IMR-90 (cell line): ENCODE measurements at regions not wholly inside any gene's neighbourhood (a gene's known extent, or its start where the extent isn't known, plus 50 kb on each side); places are given as distances from the start of the nearest gene placed in this dataset.

ENCODE experiments used
- ATAC-seq: fragments of 200-7000 bp; cut with Tn5 transposase; 2 replicates; pipeline ENCODE4 v1.9.1; 2020; ENCODE audit warnings: low read depth, mild to moderate bottlenecking, moderate library complexity
- BruUV-seq: library from RNA; stranded (reverse); fragments of 400-500 nt; replicated peaks from 2 replicates; lab custom pipeline; 2021; lab: Mats Ljungman, UMichigan
- CTCF ChIA-PET: fragments of 300-600 bp; formaldehyde crosslinking; extraction: SDS; loops from one replicate; lab custom pipeline; 2021; ENCODE audit warnings: antibody characterized with exemption; lab: Yijun Ruan, JAX
- POLR2A ChIA-PET: fragments of 300-600 bp; sonication (Branson Sonifier 250); formaldehyde crosslinking; loops from one replicate; lab custom pipeline; 2022; ENCODE audit warnings: antibody characterized with exemption; ENCODE audit not compliant: unreplicated experiment; lab: Charles Lee
- DNase-seq: peaks from one replicate; pipeline ENCODE4 v3.0.0; 2013
- H2AFZ ChIP-seq: replicated peaks from 2 replicates; pipeline ENCODE3; 2013; ENCODE audit warnings: low read length, mild to moderate bottlenecking; ENCODE audit not compliant: poor library complexity
- H2AK5ac ChIP-seq: 2 replicates; pipeline ENCODE4 v1.6.1; 2013; ENCODE audit warnings: low read depth, low read length, inconsistent platforms
- H2AK9ac ChIP-seq: replicated peaks from 2 replicates; pipeline ENCODE3; 2013; ENCODE audit warnings: mild to moderate bottlenecking, low read depth, low read length, moderate library complexity; ENCODE audit not compliant: poor library complexity
- H2BK120ac ChIP-seq: 2 replicates; pipeline ENCODE4 v1.6.1; 2013; ENCODE audit warnings: low read depth, low read length, inconsistent platforms
- H2BK15ac ChIP-seq: 3 replicates; pipeline ENCODE4 v1.6.1; 2013; ENCODE audit warnings: low read depth, low read length, inconsistent platforms
- H2BK20ac ChIP-seq: 2 replicates; pipeline ENCODE4 v1.6.1; 2013; ENCODE audit warnings: low read depth, mild to moderate bottlenecking, inconsistent platforms, low read length, moderate library complexity
- H2BK5ac ChIP-seq: 2 replicates; pipeline ENCODE4 v1.6.1; 2013; ENCODE audit warnings: mild to moderate bottlenecking, low read depth, low read length, inconsistent platforms; ENCODE audit not compliant: poor library complexity, severe bottlenecking
- H3K14ac ChIP-seq: replicated peaks from 2 replicates; pipeline ENCODE4 v1.6.1; 2013; ENCODE audit warnings: low read depth, low read length, inconsistent platforms
- H3K18ac ChIP-seq: 2 replicates; pipeline ENCODE4 v1.6.1; 2013; ENCODE audit warnings: low read depth, low read length, control low read depth
- H3K23ac ChIP-seq: 2 replicates; pipeline ENCODE4 v1.6.1; 2013; ENCODE audit warnings: low read depth, low read length, inconsistent platforms
- H3K27ac ChIP-seq: 2 replicates; pipeline ENCODE4 v1.5.1; 2013; ENCODE audit warnings: mild to moderate bottlenecking, control low read depth, low read length; ENCODE audit not compliant: insufficient read depth
- H3K27me3 ChIP-seq: 2 replicates; pipeline ENCODE4 v1.6.1; 2013; ENCODE audit warnings: low read length; ENCODE audit not compliant: control insufficient read depth, insufficient read depth
- H3K36me3 ChIP-seq: 2 replicates; pipeline ENCODE4 v1.6.1; 2013; ENCODE audit warnings: low read length, mixed read lengths; ENCODE audit not compliant: control insufficient read depth, insufficient read depth
- H3K4ac ChIP-seq: 2 replicates; pipeline ENCODE4 v1.6.1; 2013; ENCODE audit warnings: low read depth, low read length, inconsistent platforms
- H3K4me1 ChIP-seq: 2 replicates; pipeline ENCODE4 v1.6.1; 2013; ENCODE audit warnings: low read length, mixed read lengths; ENCODE audit not compliant: control insufficient read depth, insufficient read depth
- H3K4me2 ChIP-seq: 2 replicates; pipeline ENCODE4 v1.6.1; 2013; ENCODE audit warnings: low read depth, mild to moderate bottlenecking, control low read depth, low read length, moderate library complexity
- H3K4me3 ChIP-seq: 2 replicates; pipeline ENCODE4 v1.5.1; 2013; ENCODE audit warnings: low read depth, mild to moderate bottlenecking, control low read depth, low read length, moderate library complexity; ENCODE audit not compliant: insufficient read depth
- H3K56ac ChIP-seq: 2 replicates; pipeline ENCODE4 v1.6.1; 2013; ENCODE audit warnings: low read length, inconsistent platforms; ENCODE audit not compliant: insufficient read depth; ENCODE audit errors: extremely low read depth
- H3K79me1 ChIP-seq, 2 experiments: 2 replicates each; pipeline ENCODE4 v1.6.1; 2013; ENCODE audit warnings: low read length in 2 of 2, inconsistent platforms in 1 of 2, low read depth in 1 of 2
- H3K9ac ChIP-seq: 2 replicates; pipeline ENCODE4 v1.6.1; 2013; ENCODE audit warnings: low read depth, low read length, control low read depth
- H3K9me1 ChIP-seq: 2 replicates; pipeline ENCODE4 v1.6.1; 2013; ENCODE audit warnings: low read length, inconsistent platforms; ENCODE audit not compliant: insufficient read depth
- H3K9me3 ChIP-seq: 2 replicates; pipeline ENCODE4 v1.6.1; 2013; ENCODE audit warnings: low read length; ENCODE audit not compliant: control insufficient read depth, insufficient read depth
- H4K20me1 ChIP-seq: 2 replicates; pipeline ENCODE4 v1.6.1; 2013; ENCODE audit warnings: low read length, inconsistent platforms; ENCODE audit not compliant: insufficient read depth
- H4K5ac ChIP-seq: 2 replicates; pipeline ENCODE4 v1.6.1; 2013; ENCODE audit warnings: mild to moderate bottlenecking, low read depth, low read length, control low read depth
- H4K8ac ChIP-seq, 2 experiments: 2 replicates each; pipeline ENCODE4 v1.6.1; 2013; ENCODE audit warnings: low read depth in 2 of 2, low read length in 2 of 2, control low read depth in 1 of 2, inconsistent platforms in 1 of 2
- H4K91ac ChIP-seq: 2 replicates; pipeline ENCODE4 v1.6.1; 2013; ENCODE audit warnings: low read depth, low read length, inconsistent platforms; ENCODE audit not compliant: insufficient read depth
- BHLHE40 ChIP-seq: fragments of 150-350 bp; IDR thresholded peaks from 2 replicates; pipeline ENCODE4 v1.6.1; 2016; ENCODE audit warnings: mild to moderate bottlenecking, low read depth, low read length
- CEBPB ChIP-seq: IDR thresholded peaks from 2 replicates; pipeline ENCODE4 v1.6.1; 2012; ENCODE audit warnings: low read depth, low read length, improper control_type of control experiment
- CHD1 ChIP-seq: IDR thresholded peaks from 2 replicates; pipeline ENCODE4 v1.6.1; 2012; ENCODE audit warnings: low read depth, low read length, improper control_type of control experiment
- CTCF ChIP-seq: conservative IDR thresholded peaks from 2 replicates; pipeline ENCODE4 v1.5.1; 2012; ENCODE audit warnings: mild to moderate bottlenecking, low read depth, low read length, improper control_type of control experiment
- ELK1 ChIP-seq: fragments of 150-350 bp; IDR thresholded peaks from 2 replicates; pipeline ENCODE4 v1.6.1; 2016; ENCODE audit warnings: low read depth, mild to moderate bottlenecking, low read length, moderate library complexity, borderline replicate concordance
- FOS ChIP-seq: fragments of 150-350 bp; IDR thresholded peaks from 2 replicates; pipeline ENCODE4 v1.6.1; 2016; ENCODE audit warnings: low read depth, low read length
- MAFK ChIP-seq: IDR thresholded peaks from 2 replicates; pipeline ENCODE4 v1.6.1; 2012; ENCODE audit warnings: low read depth, low read length, improper control_type of control experiment
- MAZ ChIP-seq: IDR thresholded peaks from 2 replicates; pipeline ENCODE4 v1.6.1; 2012; ENCODE audit warnings: low read depth, mild to moderate bottlenecking, low read length, improper control_type of control experiment, moderate library complexity, borderline replicate concordance
- MXI1 ChIP-seq: IDR thresholded peaks from 2 replicates; pipeline ENCODE4 v1.6.1; 2012; ENCODE audit warnings: low read depth, mild to moderate bottlenecking, low read length, moderate library complexity, borderline replicate concordance
- NFE2L2 ChIP-seq: fragments of 150-350 bp; IDR thresholded peaks from 2 replicates; pipeline ENCODE4 v1.6.1; 2016; ENCODE audit warnings: low read depth, mild to moderate bottlenecking, low read length
- POLR2A ChIP-seq: IDR thresholded peaks from 2 replicates; pipeline ENCODE4 v1.6.1; 2012; ENCODE audit warnings: mild to moderate bottlenecking, low read depth, low read length
- RAD21 ChIP-seq: IDR thresholded peaks from 2 replicates; pipeline ENCODE4 v1.6.1; 2012; ENCODE audit warnings: low read length, improper control_type of control experiment
- RCOR1 ChIP-seq: IDR thresholded peaks from 2 replicates; pipeline ENCODE4 v1.6.1; 2012; ENCODE audit warnings: mild to moderate bottlenecking, low read length, improper control_type of control experiment; ENCODE audit not compliant: insufficient replicate concordance
- RFX5 ChIP-seq: IDR thresholded peaks from 2 replicates; pipeline ENCODE4 v1.8.0; 2012; ENCODE audit warnings: low read depth, mild to moderate bottlenecking, low read length, moderate library complexity
- SMC3 ChIP-seq: fragments of 150-350 bp; IDR thresholded peaks from 2 replicates; pipeline ENCODE4 v1.6.1; 2016; ENCODE audit warnings: low read depth, mild to moderate bottlenecking, antibody characterized with exemption, low read length, moderate library complexity
- dilution Hi-C: fragments of 300-500 bp; cut with HindIII; formaldehyde crosslinking; loops from one replicate; pipeline ENCODE4 v1.14.3; 2018; ENCODE audit warnings: low sequenced_read_pairs; ENCODE audit not compliant: unreplicated experiment
- in situ Hi-C: fragments of 300-500 bp; cut with MboI; formaldehyde crosslinking; loops from 3 replicates; pipeline ENCODE4 v1.14.3; 2019; ENCODE audit warnings: low sequenced_read_pairs, inconsistent platforms, mixed read lengths
- intact Hi-C: fragments of 100-400 bp; cut with micrococcal nuclease; formaldehyde crosslinking; loops from 2 replicates; pipeline ENCODE4 v1.10.0; 2022
- TF ChIP-seq, protein P1 (sequence below): fragments of 150-350 bp; IDR thresholded peaks from 2 replicates; pipeline ENCODE4 v1.6.1; 2017; ENCODE audit warnings: mild to moderate bottlenecking, antibody characterized with exemption, low read length, low read depth

DNA sequence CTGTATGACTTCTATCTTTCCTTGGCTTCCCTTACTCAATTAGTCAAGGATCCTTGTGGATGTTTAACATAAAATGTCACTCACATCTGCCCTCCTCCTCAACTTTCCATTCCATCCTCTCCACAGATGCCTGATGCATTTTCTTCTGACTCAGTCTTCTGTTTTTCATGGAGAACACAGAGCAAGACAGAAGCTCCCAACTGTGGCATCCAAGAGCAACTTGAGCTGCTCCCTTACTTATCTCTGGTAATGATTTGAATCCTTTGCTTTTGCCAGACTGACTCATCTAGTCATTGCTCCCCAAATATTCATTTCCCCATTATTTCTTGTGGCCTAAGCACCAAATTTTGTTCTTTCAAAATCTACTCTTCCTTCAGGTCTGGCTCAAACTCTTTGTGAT lies 120.6 kb downstream of the LYPLAL1 start:
- no peak overlapping the region for H4K91ac ChIP-seq
- ChIA-PET POLR2A (no interaction called here), CTCF (no interaction called here)
- no peak overlapping the region for H3K4me3 ChIP-seq
- H3K14ac ChIP-seq = no peak overlapping the region
- H4K20me1 ChIP-seq = no peaks in the 10 kb centered on the region
- intact Hi-C loops (no loop called here), dilution Hi-C loops (no loop called here), in situ Hi-C loops (no loop called here)
- no peak for TF ChIP-seq FOS
- no peak for TF ChIP-seq POLR2A
- TF ChIP-seq MAZ = no peak
- no peak for TF ChIP-seq MXI1
- no peak for TF ChIP-seq CHD1
- TF ChIP-seq, protein P1, sequence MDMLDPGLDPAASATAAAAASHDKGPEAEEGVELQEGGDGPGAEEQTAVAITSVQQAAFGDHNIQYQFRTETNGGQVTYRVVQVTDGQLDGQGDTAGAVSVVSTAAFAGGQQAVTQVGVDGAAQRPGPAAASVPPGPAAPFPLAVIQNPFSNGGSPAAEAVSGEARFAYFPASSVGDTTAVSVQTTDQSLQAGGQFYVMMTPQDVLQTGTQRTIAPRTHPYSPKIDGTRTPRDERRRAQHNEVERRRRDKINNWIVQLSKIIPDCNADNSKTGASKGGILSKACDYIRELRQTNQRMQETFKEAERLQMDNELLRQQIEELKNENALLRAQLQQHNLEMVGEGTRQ = no peak
- TF ChIP-seq CEBPB = no peak
- TF ChIP-seq ELK1 = no peak
- TF ChIP-seq NFE2L2 = no peak
- no peak for TF ChIP-seq CTCF
- no peak for TF ChIP-seq SMC3
- no peak for TF ChIP-seq RAD21
- no peak for TF ChIP-seq MAFK
- TF ChIP-seq RFX5 = no peak
- TF ChIP-seq RCOR1 = no peak
- no peak for TF ChIP-seq BHLHE40
- H3K9me1 ChIP-seq = no peaks in the 10 kb centered on the region
- no peak overlapping the region for H3K4me2 ChIP-seq
- H2AK9ac ChIP-seq = no peak overlapping the region
- H2BK5ac ChIP-seq = no peak overlapping the region
- H3K9me3 ChIP-seq = no peaks in the 10 kb centered on the region
- H3K36me3 ChIP-seq = no peaks in the 10 kb centered on the region
- H4K5ac ChIP-seq = no peak overlapping the region
- no peak overlapping the region for H3K4ac ChIP-seq
- ATAC-seq (no peak), DNase-seq (no peak)
- no peaks in the 10 kb centered on the region for H3K27me3 ChIP-seq
- H3K56ac ChIP-seq = no peak overlapping the region
- no peak overlapping the region for H3K23ac ChIP-seq
- no peak overlapping the region for H2BK120ac ChIP-seq
- no peak overlapping the region for H2BK20ac ChIP-seq
- H3K18ac ChIP-seq = no peak overlapping the region
- no peaks in the 10 kb centered on the region for H3K79me1 ChIP-seq
- H2AFZ ChIP-seq = no peak overlapping the region
- no TSS peak for BruUV-seq
- no peak overlapping the region for H3K27ac ChIP-seq
- no peak overlapping the region for H3K9ac ChIP-seq
- H2AK5ac ChIP-seq = no peak overlapping the region
- no peak overlapping the region; the same call in 2 of the 3 replicates for H2BK15ac ChIP-seq
- H4K8ac ChIP-seq = no peak overlapping the region
- peaks cover 10% of the 10 kb centered on the region for H3K4me1 ChIP-seq
